HEK293 (cell line): ENCODE measurements at regions not wholly inside any gene's neighbourhood (a gene's known extent, or its start where the extent isn't known, plus 50 kb on each side); places are given as distances from the start of the nearest gene placed in this dataset.

Experiments used
- CTCF ChIA-PET: fragments of 350-600 bp; formaldehyde crosslinking; extraction: SDS; loops from one replicate; lab custom pipeline; 2021; ENCODE audit warnings: antibody characterized with exemption; lab: Yijun Ruan, JAX
- POLR2A ChIA-PET: fragments of 300-600 bp; formaldehyde crosslinking; extraction: SDS; loops from one replicate; lab custom pipeline; 2020; ENCODE audit warnings: antibody characterized with exemption, inconsistent platforms; lab: Yijun Ruan, JAX
- H3K27ac ChIP-seq: fragments of 200-500 bp; sonication (Bioruptor generic); 2 replicates; pipeline ENCODE4 v1.5.1; 2014; ENCODE audit warnings: low read depth, low read length, control low read depth, inconsistent platforms; ENCODE audit errors: extremely low read depth
- H3K36me3 ChIP-seq, 2 experiments: fragments of 200-500 bp in 1 of 2; sonication (Bioruptor generic) in 1 of 2; 1 replicate in 1 of 2; 2 replicates in 1 of 2; pipeline ENCODE4 v1.5.1; 2014 to 2017; ENCODE audit warnings: inconsistent platforms in 2 of 2, low read length in 2 of 2; ENCODE audit not compliant: control insufficient read depth in 2 of 2, insufficient read depth in 1 of 2
- H3K4me1 ChIP-seq: fragments of 200-500 bp; sonication (Bioruptor generic); 2 replicates; pipeline ENCODE4 v1.5.1; 2014; ENCODE audit warnings: mild to moderate bottlenecking, low read length, inconsistent platforms; ENCODE audit not compliant: control insufficient read depth, insufficient read depth
- H3K4me3 ChIP-seq: 2 replicates; pipeline ENCODE4 v1.5.1; 2011; ENCODE audit warnings: low read depth, mild to moderate bottlenecking, control low read depth, low read length, moderate library complexity
- H3K9me3 ChIP-seq: fragments of 200-500 bp; sonication (Bioruptor generic); 2 replicates; pipeline ENCODE4 v1.5.1; 2014; ENCODE audit warnings: low read depth, low read length, inconsistent platforms; ENCODE audit not compliant: control insufficient read depth, insufficient read depth
- CTCF ChIP-seq: fragments of 450-650 bp; formaldehyde crosslinking; IDR thresholded peaks from 2 replicates; pipeline ENCODE4 v1.5.1; 2016; ENCODE audit warnings: missing biosample characterization, missing genetic modification characterization
- GLIS2 ChIP-seq: fragments of 450-650 bp; formaldehyde crosslinking; IDR thresholded peaks from 2 replicates; pipeline ENCODE4 v1.5.1; 2016; ENCODE audit warnings: missing biosample characterization, missing genetic modification characterization
- HOXA7 ChIP-seq: sonication (generic); formaldehyde crosslinking; IDR thresholded peaks from 2 replicates; pipeline ENCODE4 v1.8.1; 2022; ENCODE audit warnings: missing genetic modification reagents, borderline replicate concordance
- KLF7 ChIP-seq: fragments of 450-650 bp; formaldehyde crosslinking; IDR thresholded peaks from 2 replicates; pipeline ENCODE4 v1.5.1; 2016; ENCODE audit warnings: missing biosample characterization, missing genetic modification characterization, borderline replicate concordance
- KLF9 ChIP-seq: fragments of 450-650 bp; formaldehyde crosslinking; IDR thresholded peaks from 2 replicates; pipeline ENCODE4 v1.5.1; 2016; ENCODE audit warnings: missing biosample characterization, missing genetic modification characterization, low read depth
- MEIS1 ChIP-seq: sonication (generic); formaldehyde crosslinking; IDR thresholded peaks from 2 replicates; pipeline ENCODE4 v1.8.1; 2022; ENCODE audit warnings: missing genetic modification reagents, mild to moderate bottlenecking, borderline replicate concordance
- MYNN ChIP-seq: fragments of 450-650 bp; formaldehyde crosslinking; IDR thresholded peaks from 2 replicates; pipeline ENCODE4 v1.5.1; 2016; ENCODE audit warnings: missing biosample characterization, missing genetic modification characterization, borderline replicate concordance
- OVOL3 ChIP-seq: fragments of 450-650 bp; formaldehyde crosslinking; IDR thresholded peaks from 2 replicates; pipeline ENCODE4 v1.5.1; 2016; ENCODE audit warnings: missing biosample characterization, missing genetic modification characterization
- RBAK ChIP-seq: fragments of 450-650 bp; formaldehyde crosslinking; IDR thresholded peaks from 2 replicates; pipeline ENCODE4 v1.5.1; 2016; ENCODE audit warnings: missing biosample characterization, missing genetic modification characterization
- ZBTB20 ChIP-seq: fragments of 450-650 bp; formaldehyde crosslinking; IDR thresholded peaks from 2 replicates; pipeline ENCODE4 v1.5.1; 2016; ENCODE audit warnings: missing biosample characterization, missing genetic modification characterization
- ZFHX2 ChIP-seq: fragments of 450-650 bp; formaldehyde crosslinking; conservative IDR thresholded peaks from 2 replicates; pipeline ENCODE4 v1.5.1; 2016; ENCODE audit warnings: missing biosample characterization, missing genetic modification characterization
- ZNF350 ChIP-seq: fragments of 450-650 bp; formaldehyde crosslinking; IDR thresholded peaks from 2 replicates; pipeline ENCODE4 v1.5.0; 2017; ENCODE audit warnings: missing biosample characterization, mild to moderate bottlenecking, missing genetic modification characterization
- ZNF366 ChIP-seq: fragments of 450-650 bp; formaldehyde crosslinking; conservative IDR thresholded peaks from 2 replicates; pipeline ENCODE4 v1.5.1; 2016; ENCODE audit warnings: missing biosample characterization, missing genetic modification characterization
- ZNF398 ChIP-seq: fragments of 450-650 bp; formaldehyde crosslinking; IDR thresholded peaks from 2 replicates; pipeline ENCODE4 v1.5.1; 2017; ENCODE audit warnings: missing biosample characterization, missing genetic modification characterization
- ZNF596 ChIP-seq: fragments of 450-650 bp; IDR thresholded peaks from 2 replicates; pipeline ENCODE4 v1.5.0; 2018; ENCODE audit warnings: missing biosample characterization, mild to moderate bottlenecking, missing genetic modification characterization, moderate library complexity
- ZNF664 ChIP-seq: fragments of 450-650 bp; formaldehyde crosslinking; IDR thresholded peaks from 2 replicates; pipeline ENCODE4 v1.5.1; 2016; ENCODE audit warnings: missing biosample characterization, missing genetic modification characterization
- ZNF701 ChIP-seq: fragments of 450-650 bp; formaldehyde crosslinking; IDR thresholded peaks from 2 replicates; pipeline ENCODE4 v1.5.1; 2016; ENCODE audit warnings: missing biosample characterization, missing genetic modification characterization
- ZNF747 ChIP-seq: fragments of 450-650 bp; formaldehyde crosslinking; IDR thresholded peaks from 2 replicates; pipeline ENCODE4 v1.5.1; 2016; ENCODE audit warnings: missing biosample characterization, missing genetic modification characterization
- ZNF76 ChIP-seq: fragments of 450-650 bp; formaldehyde crosslinking; IDR thresholded peaks from 2 replicates; pipeline ENCODE4; 2016; ENCODE audit warnings: low read depth, missing biosample characterization, missing genetic modification characterization, borderline replicate concordance
- TF ChIP-seq, protein P1 (sequence below): fragments of 450-650 bp; formaldehyde crosslinking; IDR thresholded peaks from 2 replicates; pipeline ENCODE4 v1.5.1; 2016; ENCODE audit warnings: missing biosample characterization, missing genetic modification characterization, borderline replicate concordance
- TF ChIP-seq, protein P2 (sequence below): fragments of 450-650 bp; formaldehyde crosslinking; IDR thresholded peaks from 2 replicates; pipeline ENCODE4 v1.5.1; 2016; ENCODE audit warnings: missing biosample characterization, missing genetic modification characterization

- TF ChIP-seq, protein P1, sequence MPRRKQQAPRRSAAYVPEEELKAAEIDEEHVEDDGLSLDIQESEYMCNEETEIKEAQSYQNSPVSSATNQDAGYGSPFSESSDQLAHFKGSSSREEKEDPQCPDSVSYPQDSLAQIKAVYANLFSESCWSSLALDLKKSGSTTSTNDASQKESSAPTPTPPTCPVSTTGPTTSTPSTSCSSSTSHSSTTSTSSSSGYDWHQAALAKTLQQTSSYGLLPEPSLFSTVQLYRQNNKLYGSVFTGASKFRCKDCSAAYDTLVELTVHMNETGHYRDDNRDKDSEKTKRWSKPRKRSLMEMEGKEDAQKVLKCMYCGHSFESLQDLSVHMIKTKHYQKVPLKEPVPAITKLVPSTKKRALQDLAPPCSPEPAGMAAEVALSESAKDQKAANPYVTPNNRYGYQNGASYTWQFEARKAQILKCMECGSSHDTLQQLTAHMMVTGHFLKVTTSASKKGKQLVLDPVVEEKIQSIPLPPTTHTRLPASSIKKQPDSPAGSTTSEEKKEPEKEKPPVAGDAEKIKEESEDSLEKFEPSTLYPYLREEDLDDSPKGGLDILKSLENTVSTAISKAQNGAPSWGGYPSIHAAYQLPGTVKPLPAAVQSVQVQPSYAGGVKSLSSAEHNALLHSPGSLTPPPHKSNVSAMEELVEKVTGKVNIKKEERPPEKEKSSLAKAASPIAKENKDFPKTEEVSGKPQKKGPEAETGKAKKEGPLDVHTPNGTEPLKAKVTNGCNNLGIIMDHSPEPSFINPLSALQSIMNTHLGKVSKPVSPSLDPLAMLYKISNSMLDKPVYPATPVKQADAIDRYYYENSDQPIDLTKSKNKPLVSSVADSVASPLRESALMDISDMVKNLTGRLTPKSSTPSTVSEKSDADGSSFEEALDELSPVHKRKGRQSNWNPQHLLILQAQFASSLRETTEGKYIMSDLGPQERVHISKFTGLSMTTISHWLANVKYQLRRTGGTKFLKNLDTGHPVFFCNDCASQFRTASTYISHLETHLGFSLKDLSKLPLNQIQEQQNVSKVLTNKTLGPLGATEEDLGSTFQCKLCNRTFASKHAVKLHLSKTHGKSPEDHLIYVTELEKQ (tag by site-specific recombination): no peak
- TF ChIP-seq KLF9 (tag by site-specific recombination): no peak
- TF ChIP-seq ZNF747: no peak
- TF ChIP-seq ZNF596: no peak
- TF ChIP-seq ZFHX2 (tag by site-specific recombination): no peak
- TF ChIP-seq, protein P2, sequence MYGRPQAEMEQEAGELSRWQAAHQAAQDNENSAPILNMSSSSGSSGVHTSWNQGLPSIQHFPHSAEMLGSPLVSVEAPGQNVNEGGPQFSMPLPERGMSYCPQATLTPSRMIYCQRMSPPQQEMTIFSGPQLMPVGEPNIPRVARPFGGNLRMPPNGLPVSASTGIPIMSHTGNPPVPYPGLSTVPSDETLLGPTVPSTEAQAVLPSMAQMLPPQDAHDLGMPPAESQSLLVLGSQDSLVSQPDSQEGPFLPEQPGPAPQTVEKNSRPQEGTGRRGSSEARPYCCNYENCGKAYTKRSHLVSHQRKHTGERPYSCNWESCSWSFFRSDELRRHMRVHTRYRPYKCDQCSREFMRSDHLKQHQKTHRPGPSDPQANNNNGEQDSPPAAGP (tag by site-specific recombination): no peak
- TF ChIP-seq, all 188 proteins: peak for 0
These were observed 367.1 kb upstream of the ESRRG start (continued) for GRCh38 chr1:217090060-217090911.

GRCh38 chr1:217089361-217090014 is 366.3 kb upstream of the ESRRG start:
- no peaks in the 10 kb centered on the region for H3K9me3 ChIP-seq
- POLR2A ChIA-PET: no interaction called here
- CTCF ChIA-PET: no interaction called here
- no peaks in the 10 kb centered on the region for H3K36me3 ChIP-seq
- no peaks in the 10 kb centered on the region for H3K4me1 ChIP-seq
- H3K4me3 ChIP-seq: no peak overlapping the region; the same call in 1 of the 2 replicates
- no peak overlapping the region for H3K27ac ChIP-seq
- no peak for TF ChIP-seq KLF7

- Histone ChIP-seq H3K9me3 (no peaks in the 10 kb centered on the region), H3K27ac (no peak overlapping the region), H3K4me3 (no peak overlapping the region), H3K36me3 (no peaks in the 10 kb centered on the region), H3K4me1 (no peaks in the 10 kb centered on the region)
- ChIA-PET POLR2A (no interaction called here), CTCF (interaction anchor here (0.6 kb wide), 1 partner anchor 12 kb away, joined by 3 read pairs; no protein-coding TSS in a partner anchor)
- TF ChIP-seq OVOL3: no peak
- no peak for TF ChIP-seq GLIS2 (tag by site-specific recombination)
- no peak for TF ChIP-seq ZBTB20 (tag by site-specific recombination)
- TF ChIP-seq RBAK (tag by site-specific recombination): no peak
- TF ChIP-seq MEIS1 (CRISPR knock-in tag): no peak
- no peak for TF ChIP-seq CTCF
- TF ChIP-seq HOXA7 (CRISPR knock-in tag): no peak
- no peak for TF ChIP-seq ZNF701 (tag by site-specific recombination)
- TF ChIP-seq MYNN (tag by site-specific recombination): no peak
- no peak for TF ChIP-seq ZNF350
- TF ChIP-seq ZNF664 (tag by site-specific recombination): no peak
- no peak for TF ChIP-seq ZNF366
- no peak for TF ChIP-seq ZNF398 (tag by site-specific recombination)
- TF ChIP-seq ZNF76 (tag by site-specific recombination): no peak
These were observed 365.5 kb upstream of the ESRRG start for GRCh38 chr1:217088521-217089284.
